ENCODE measurements at regions not wholly inside any gene's neighbourhood (a gene's known extent, or its start where the extent isn't known, plus 50 kb on each side); places are given as distances from the start of the nearest gene placed in this dataset.

- no peak overlapping the region for H3K27ac ChIP-seq
- H3K4me3 ChIP-seq, result no peak overlapping the region
- no peaks in the 10 kb centered on the region for H3K9me3 ChIP-seq
- ATAC-seq (no peak), DNase-seq (no peak)
- intact Hi-C loops (cut with DNase I), result no loop called here
- TF ChIP-seq CTCF (IDR thresholded peaks at IDR 0.05), result no peak
- peaks cover 0 to 21% (median 4%) of the 10 kb centered on the region in 7 donors for H3K27me3 ChIP-seq
- 69 to 71% methylated on average over 10 of the region's 10 CpGs for WGBS, 2 donors
- H3K4me1 ChIP-seq, result no peaks in the 10 kb centered on the region
- no peaks in the 10 kb centered on the region for H3K36me3 ChIP-seq
Measured at GRCh38 chr13:26813321-26813979, 52.9 kb upstream of the GPR12 start.

- ATAC-seq (no peak), DNase-seq (no peak)
- no peak for TF ChIP-seq CTCF (IDR thresholded peaks at IDR 0.05)
- Histone ChIP-seq H3K9me3 (peaks cover 0 to 6% (median 0%) of the 10 kb centered on the region in 11 donors), H3K4me1 (no peaks in the 10 kb centered on the region), H3K4me3 (no peak overlapping the region), H3K27me3 (peaks cover 0 to 32% (median 4%) of the 10 kb centered on the region in 7 donors), H3K36me3 (no peaks in the 10 kb centered on the region), H3K27ac (no peak overlapping the region)
- WGBS, 2 donors, result 80 to 81% methylated on average over 3 of the region's 3 CpGs
- intact Hi-C loops (cut with DNase I), result no loop called here
Measured at GRCh38 chr13:26811581-26811980, 51.0 kb upstream of the GPR12 start.

Data from heart right ventricle (tissue), 16 donors.